ENCODE measurements at regions not wholly inside any gene's neighbourhood (a gene's known extent, or its start where the extent isn't known, plus 50 kb on each side); places are given as distances from the start of the nearest gene placed in this dataset.

- Histone ChIP-seq H3K4me2 (ENCODE audit: low read depth, low read length) (no peak overlapping the region), H4K20me1 (ENCODE audit: insufficient read depth, low read length) (no peaks in the 10 kb centered on the region), H3K27me3 (ENCODE audit: control insufficient read depth in 1 of 2, insufficient read depth in 2 of 2, low read length in 2 of 2) (peaks cover 6 to 34% of the 10 kb centered on the region in 2 experiments; a peak in 4 of 5 replicates), H3K9me3 (ENCODE audit: low read length) (no peaks in the 10 kb centered on the region), H2AFZ (ENCODE audit: low read length) (no peak overlapping the region), H3K4me1 (ENCODE audit: insufficient read depth, low read length) (no peaks in the 10 kb centered on the region), H3K79me2 (ENCODE audit: insufficient read depth, low read length) (no peaks in the 10 kb centered on the region), H3K36me3 (replicated peaks in 1 of 2; ENCODE audit: control insufficient read depth in 1 of 2, insufficient read depth in 2 of 2, low read length in 2 of 2) (no peaks in the 10 kb centered on the region; a peak in 1 of 5 replicates), H3K27ac (ENCODE audit: extremely low read length, insufficient read depth, low read length) (no peak overlapping the region), H3K4me3 (replicated peaks in 1 of 3; ENCODE audit: insufficient read depth in 1 of 3, low read depth in 2 of 3, low read length in 3 of 3) (no peak overlapping the region), H3K9ac (ENCODE audit: insufficient read depth, low read depth, low read length) (no peak overlapping the region)
- TF ChIP-seq, protein P1, sequence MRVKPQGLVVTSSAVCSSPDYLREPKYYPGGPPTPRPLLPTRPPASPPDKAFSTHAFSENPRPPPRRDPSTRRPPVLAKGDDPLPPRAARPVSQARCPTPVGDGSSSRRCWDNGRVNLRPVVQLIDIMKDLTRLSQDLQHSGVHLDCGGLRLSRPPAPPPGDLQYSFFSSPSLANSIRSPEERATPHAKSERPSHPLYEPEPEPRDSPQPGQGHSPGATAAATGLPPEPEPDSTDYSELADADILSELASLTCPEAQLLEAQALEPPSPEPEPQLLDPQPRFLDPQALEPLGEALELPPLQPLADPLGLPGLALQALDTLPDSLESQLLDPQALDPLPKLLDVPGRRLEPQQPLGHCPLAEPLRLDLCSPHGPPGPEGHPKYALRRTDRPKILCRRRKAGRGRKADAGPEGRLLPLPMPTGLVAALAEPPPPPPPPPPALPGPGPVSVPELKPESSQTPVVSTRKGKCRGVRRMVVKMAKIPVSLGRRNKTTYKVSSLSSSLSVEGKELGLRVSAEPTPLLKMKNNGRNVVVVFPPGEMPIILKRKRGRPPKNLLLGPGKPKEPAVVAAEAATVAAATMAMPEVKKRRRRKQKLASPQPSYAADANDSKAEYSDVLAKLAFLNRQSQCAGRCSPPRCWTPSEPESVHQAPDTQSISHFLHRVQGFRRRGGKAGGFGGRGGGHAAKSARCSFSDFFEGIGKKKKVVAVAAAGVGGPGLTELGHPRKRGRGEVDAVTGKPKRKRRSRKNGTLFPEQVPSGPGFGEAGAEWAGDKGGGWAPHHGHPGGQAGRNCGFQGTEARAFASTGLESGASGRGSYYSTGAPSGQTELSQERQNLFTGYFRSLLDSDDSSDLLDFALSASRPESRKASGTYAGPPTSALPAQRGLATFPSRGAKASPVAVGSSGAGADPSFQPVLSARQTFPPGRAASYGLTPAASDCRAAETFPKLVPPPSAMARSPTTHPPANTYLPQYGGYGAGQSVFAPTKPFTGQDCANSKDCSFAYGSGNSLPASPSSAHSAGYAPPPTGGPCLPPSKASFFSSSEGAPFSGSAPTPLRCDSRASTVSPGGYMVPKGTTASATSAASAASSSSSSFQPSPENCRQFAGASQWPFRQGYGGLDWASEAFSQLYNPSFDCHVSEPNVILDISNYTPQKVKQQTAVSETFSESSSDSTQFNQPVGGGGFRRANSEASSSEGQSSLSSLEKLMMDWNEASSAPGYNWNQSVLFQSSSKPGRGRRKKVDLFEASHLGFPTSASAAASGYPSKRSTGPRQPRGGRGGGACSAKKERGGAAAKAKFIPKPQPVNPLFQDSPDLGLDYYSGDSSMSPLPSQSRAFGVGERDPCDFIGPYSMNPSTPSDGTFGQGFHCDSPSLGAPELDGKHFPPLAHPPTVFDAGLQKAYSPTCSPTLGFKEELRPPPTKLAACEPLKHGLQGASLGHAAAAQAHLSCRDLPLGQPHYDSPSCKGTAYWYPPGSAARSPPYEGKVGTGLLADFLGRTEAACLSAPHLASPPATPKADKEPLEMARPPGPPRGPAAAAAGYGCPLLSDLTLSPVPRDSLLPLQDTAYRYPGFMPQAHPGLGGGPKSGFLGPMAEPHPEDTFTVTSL (CRISPR knock-in tag; IDR thresholded peaks at IDR 0.05; ENCODE audit: borderline replicate concordance): no peak
- TF ChIP-seq, protein P2, sequence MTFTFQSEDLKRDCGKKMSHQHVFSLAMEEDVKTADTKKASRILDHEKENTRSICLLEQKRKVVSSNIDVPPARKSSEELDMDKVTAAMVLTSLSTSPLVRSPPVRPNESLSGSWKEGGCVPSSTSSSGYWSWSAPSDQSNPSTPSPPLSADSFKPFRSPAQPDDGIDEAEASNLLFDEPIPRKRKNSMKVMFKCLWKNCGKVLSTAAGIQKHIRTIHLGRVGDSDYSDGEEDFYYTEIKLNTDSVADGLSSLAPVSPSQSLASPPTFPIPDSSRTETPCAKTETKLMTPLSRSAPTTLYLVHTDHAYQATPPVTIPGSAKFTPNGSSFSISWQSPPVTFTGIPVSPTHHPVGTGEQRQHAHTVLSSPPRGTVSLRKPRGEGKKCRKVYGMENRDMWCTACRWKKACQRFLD (CRISPR knock-in tag; IDR thresholded peaks at IDR 0.05; ENCODE audit: borderline replicate concordance): no peak
- TF ChIP-seq MXI1 (IDR thresholded peaks at IDR 0.05; ENCODE audit: borderline replicate concordance, low read depth, low read length) (no peak), ZNF841 (CRISPR knock-in tag; IDR thresholded peaks at IDR 0.05; ENCODE audit: borderline replicate concordance) (no peak), NFIC (IDR thresholded peaks at IDR 0.05; ENCODE audit: low read length) (no peak)
- FAIRE-seq: no peak
- BruUV-seq (replicated peaks): no TSS peak
- intact Hi-C loops (cut with micrococcal nuclease; ENCODE audit: unreplicated experiment): no loop called here
- WGBS (ENCODE audit: low lambda C conversion rate): 57% methylated on average over 19 of the region's 19 CpGs
- in situ Hi-C loops (cut with HindIII; ENCODE audit: extremely low pct_ligation_motif_present, low pct_unique_long_range_greater_than_20kb): no loop called here
- no peak for ATAC-seq
- no peak for DNase-seq (ENCODE audit: low spot score)
- POLR2A ChIA-PET: no interaction called here
- CTCF ChIA-PET (ENCODE audit: low intra/inter-chr PET ratio, low total read pairs): no interaction called here
These were observed 105.2 kb upstream of the LRPAP1 start for GRCh38 chr4:3637326-3638016.
